ENCODE measurements at regions not wholly inside any gene's neighbourhood (a gene's known extent, or its start where the extent isn't known, plus 50 kb on each side); places are given as distances from the start of the nearest gene placed in this dataset.

GRCh38 chr22:48567213-48567975 lies 1260.3 kb downstream of the BRD1 start:
- no peak overlapping the region for H3K4me3 ChIP-seq (ENCODE audit: low read depth, low read length)
- CTCF ChIA-PET, result no interaction called here
- no peak for DNase-seq (ENCODE audit: low read depth)

GRCh38 chr22:48566741-48567140 lies 1260.9 kb downstream of the BRD1 start:
- ChIA-PET POLR2A (no interaction called here), CTCF (no interaction called here)
- TF ChIP-seq, protein P1, sequence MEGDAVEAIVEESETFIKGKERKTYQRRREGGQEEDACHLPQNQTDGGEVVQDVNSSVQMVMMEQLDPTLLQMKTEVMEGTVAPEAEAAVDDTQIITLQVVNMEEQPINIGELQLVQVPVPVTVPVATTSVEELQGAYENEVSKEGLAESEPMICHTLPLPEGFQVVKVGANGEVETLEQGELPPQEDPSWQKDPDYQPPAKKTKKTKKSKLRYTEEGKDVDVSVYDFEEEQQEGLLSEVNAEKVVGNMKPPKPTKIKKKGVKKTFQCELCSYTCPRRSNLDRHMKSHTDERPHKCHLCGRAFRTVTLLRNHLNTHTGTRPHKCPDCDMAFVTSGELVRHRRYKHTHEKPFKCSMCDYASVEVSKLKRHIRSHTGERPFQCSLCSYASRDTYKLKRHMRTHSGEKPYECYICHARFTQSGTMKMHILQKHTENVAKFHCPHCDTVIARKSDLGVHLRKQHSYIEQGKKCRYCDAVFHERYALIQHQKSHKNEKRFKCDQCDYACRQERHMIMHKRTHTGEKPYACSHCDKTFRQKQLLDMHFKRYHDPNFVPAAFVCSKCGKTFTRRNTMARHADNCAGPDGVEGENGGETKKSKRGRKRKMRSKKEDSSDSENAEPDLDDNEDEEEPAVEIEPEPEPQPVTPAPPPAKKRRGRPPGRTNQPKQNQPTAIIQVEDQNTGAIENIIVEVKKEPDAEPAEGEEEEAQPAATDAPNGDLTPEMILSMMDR (IDR thresholded peaks at IDR 0.05; ENCODE audit: insufficient read depth, low read depth, low read length), result no peak
- H3K4me3 ChIP-seq (ENCODE audit: low read depth, low read length), result no peak overlapping the region
- H3K27me3 ChIP-seq (ENCODE audit: control insufficient read depth, insufficient read depth, low read length), result no peaks in the 10 kb centered on the region
- no peak for DNase-seq (ENCODE audit: low read depth)
- H3K36me3 ChIP-seq (ENCODE audit: control insufficient read depth, insufficient read depth, low read length), result no peaks in the 10 kb centered on the region

More at GRCh38 chr22:48567213-48567975, 1260.3 kb downstream of the BRD1 start:
- POLR2A ChIA-PET, result no interaction called here
- H3K27me3 ChIP-seq (ENCODE audit: control insufficient read depth, insufficient read depth, low read length), result no peaks in the 10 kb centered on the region
- TF ChIP-seq, protein P1 (IDR thresholded peaks at IDR 0.05; ENCODE audit: insufficient read depth, low read depth, low read length), result no peak
- no peaks in the 10 kb centered on the region for H3K36me3 ChIP-seq (ENCODE audit: control insufficient read depth, insufficient read depth, low read length)

DNA sequence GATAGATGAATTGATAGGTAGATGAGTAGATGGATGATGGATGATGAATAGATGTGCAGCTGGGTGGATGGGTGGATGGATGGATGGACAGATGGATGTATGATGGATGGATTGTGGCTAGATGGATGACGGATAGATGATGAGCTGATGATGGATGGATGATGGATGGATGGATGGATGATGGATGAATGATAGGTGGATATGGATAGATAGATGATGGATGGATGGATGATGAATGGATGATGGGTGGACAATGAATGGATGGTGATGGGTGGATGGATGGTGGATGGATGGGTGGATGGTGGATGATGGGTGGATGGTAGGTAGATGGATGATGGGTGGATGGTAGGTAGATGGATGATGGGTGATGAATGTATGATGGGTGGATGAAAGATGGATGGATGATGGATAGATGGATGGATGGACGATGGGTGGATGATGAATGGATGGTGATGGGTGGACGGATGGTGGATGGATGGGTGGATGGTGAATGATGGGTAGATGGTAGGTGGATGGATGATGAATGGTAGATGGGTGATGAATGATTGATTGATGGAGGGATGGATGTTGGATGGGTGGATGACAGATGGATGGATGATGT lies 1261.7 kb downstream of the BRD1 start:
- ChIA-PET POLR2A (no interaction called here), CTCF (no interaction called here)
- Histone ChIP-seq H3K4me3 (ENCODE audit: low read depth, low read length) (no peak overlapping the region), H3K36me3 (ENCODE audit: control insufficient read depth, insufficient read depth, low read length) (no peaks in the 10 kb centered on the region), H3K27me3 (ENCODE audit: control insufficient read depth, insufficient read depth, low read length) (no peaks in the 10 kb centered on the region)
- DNase-seq (ENCODE audit: low read depth), result no peak
- TF ChIP-seq, protein P1 (IDR thresholded peaks at IDR 0.05; ENCODE audit: insufficient read depth, low read depth, low read length), result no peak

- ChIA-PET POLR2A (no interaction called here), CTCF (no interaction called here)
- H3K36me3 ChIP-seq (ENCODE audit: control insufficient read depth, insufficient read depth, low read length), result no peaks in the 10 kb centered on the region
- H3K4me3 ChIP-seq (ENCODE audit: low read depth, low read length), result no peak overlapping the region
- TF ChIP-seq, protein P1 (IDR thresholded peaks at IDR 0.05; ENCODE audit: insufficient read depth, low read depth, low read length), result no peak
- H3K27me3 ChIP-seq (ENCODE audit: control insufficient read depth, insufficient read depth, low read length), result no peaks in the 10 kb centered on the region
- DNase-seq (ENCODE audit: low read depth), result no peak
These were observed 1262.7 kb downstream of the BRD1 start for GRCh38 chr22:48564995-48565394.

DNA sequence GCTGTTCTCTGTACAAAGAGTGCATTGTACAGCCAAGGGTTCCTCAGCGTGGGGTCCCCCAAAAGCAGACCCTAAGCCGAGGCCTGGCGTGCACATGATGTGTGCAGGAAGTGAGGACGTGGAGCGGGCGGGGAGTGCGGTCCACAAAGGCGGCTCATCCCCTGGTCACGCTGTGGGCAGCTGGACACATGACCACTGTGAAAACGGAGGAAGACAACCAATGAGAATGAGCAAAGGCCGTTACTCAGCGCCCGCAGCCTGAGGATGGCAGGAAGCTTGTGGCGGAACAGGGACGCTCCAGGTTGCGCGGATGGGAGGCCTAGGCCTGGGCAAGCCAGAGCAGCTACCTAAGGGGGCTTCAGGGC lies 1263.7 kb downstream of the BRD1 start:
- H3K27me3 ChIP-seq (ENCODE audit: control insufficient read depth, insufficient read depth, low read length), result no peaks in the 10 kb centered on the region
- no peak overlapping the region for H3K4me3 ChIP-seq (ENCODE audit: low read depth, low read length)
- POLR2A ChIA-PET, result no interaction called here
- no peak for DNase-seq (ENCODE audit: low read depth)
- H3K36me3 ChIP-seq (ENCODE audit: control insufficient read depth, insufficient read depth, low read length), result no peaks in the 10 kb centered on the region
- CTCF ChIA-PET, result no interaction called here
- TF ChIP-seq, protein P1 (IDR thresholded peaks at IDR 0.05; ENCODE audit: insufficient read depth, low read depth, low read length), result no peak

Measured in BJ (cell line).